ENCODE measurements at regions not wholly inside any gene's neighbourhood (a gene's known extent, or its start where the extent isn't known, plus 50 kb on each side); places are given as distances from the start of the nearest gene placed in this dataset.

DNA sequence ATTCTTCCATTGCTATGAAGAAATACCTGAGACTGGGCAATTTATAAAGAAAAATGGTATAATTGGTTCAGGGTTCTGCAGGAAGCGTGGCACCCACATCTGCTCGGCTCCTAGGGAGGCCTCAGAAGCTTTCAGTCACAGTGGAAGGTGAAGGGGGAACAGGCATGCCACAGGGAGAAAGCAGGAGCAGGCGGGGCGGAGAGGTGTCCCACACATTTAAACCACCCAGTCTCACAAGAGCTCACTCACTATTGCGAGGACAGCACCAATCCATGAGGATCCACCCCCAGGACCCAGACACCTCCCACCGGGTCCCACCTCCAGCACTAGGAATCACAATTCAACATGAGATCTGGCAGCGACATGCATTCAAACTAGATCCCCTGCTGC lies 56.0 kb upstream of the C14orf180 start:
- no peak overlapping the region for H2AFZ ChIP-seq (ENCODE audit: insufficient read depth, low read depth, low read length, poor library complexity, severe bottlenecking)
- Mint-ChIP-seq H3K27me3 (peaks cover 4% of the 10 kb centered on the region), H3K27ac (no peak overlapping the region), H3K9me3 (ENCODE audit: insufficient read depth) (peaks cover 20% of the 10 kb centered on the region), H3K4me3 (no peak overlapping the region), H3K4me1 (no peaks in the 10 kb centered on the region)
- H3K9ac ChIP-seq (ENCODE audit: low read length) = no peak overlapping the region
- TF ChIP-seq CTCF (IDR thresholded peaks at IDR 0.05) (no peak), EZH2 (IDR thresholded peaks at IDR 0.05; ENCODE audit: borderline replicate concordance, insufficient read depth, low read depth, low read length, poor library complexity, severe bottlenecking) (no peak)
- no peak overlapping the region for H3K4me2 ChIP-seq (replicated peaks; ENCODE audit: low read depth, low read length, poor library complexity, severe bottlenecking)
- H3K79me2 ChIP-seq (ENCODE audit: control insufficient read depth, insufficient read depth, low read length) = no peaks in the 10 kb centered on the region
- no peaks in the 10 kb centered on the region for H3K36me3 ChIP-seq (replicated peaks in 1 of 2; ENCODE audit: control extremely low read depth in 1 of 2, control insufficient read depth in 1 of 2, extremely low read depth in 1 of 2, insufficient read depth in 2 of 2, low read length in 1 of 2)
- H3K27ac ChIP-seq (ENCODE audit: low read length in 2 of 2) = no peak overlapping the region
- peaks cover 0 to 38% (median 7%) of the 10 kb centered on the region in 3 donors for H3K9me3 ChIP-seq (ENCODE audit: control extremely low read depth in 1 of 3, control insufficient read depth in 2 of 3, insufficient read depth in 1 of 3, low read length in 2 of 3)
- H3K4me1 ChIP-seq (ENCODE audit: control insufficient read depth in 2 of 2, insufficient read depth in 2 of 2, low read length in 2 of 2) = no peaks in the 10 kb centered on the region
- no peak for ATAC-seq (ENCODE audit: low read depth)
- no peaks in the 10 kb centered on the region for H3K27me3 ChIP-seq (replicated peaks in 1 of 4; ENCODE audit: control extremely low read depth in 1 of 4, control insufficient read depth in 3 of 4, insufficient read depth in 4 of 4, low read length in 3 of 4)
- ChIA-PET CTCF (no interaction called here), POLR2A (no interaction called here)
- H3K4me3 ChIP-seq (ENCODE audit: control extremely low read depth in 1 of 5, extremely low read depth in 1 of 5, insufficient read depth in 1 of 5, low read depth in 2 of 5, low read length in 4 of 5) = no peak overlapping the region
- H4K20me1 ChIP-seq (ENCODE audit: control insufficient read depth, insufficient read depth, low read length, poor library complexity, severe bottlenecking) = no peaks in the 10 kb centered on the region
- intact Hi-C loops (cut with micrococcal nuclease) = no loop called here
- no peak for DNase-seq
- WGBS (ENCODE audit: insufficient coverage) = 94% methylated on average over 5 of the region's 7 CpGs

GRCh38 chr14:104524726-104525125 lies 54.8 kb upstream of the C14orf180 start:
- DNase-seq (no peak), ATAC-seq (ENCODE audit: low read depth) (no peak)
- Mint-ChIP-seq H3K27me3 (no peaks in the 10 kb centered on the region), H3K4me3 (no peak overlapping the region), H3K4me1 (no peaks in the 10 kb centered on the region), H3K27ac (no peak overlapping the region), H3K9me3 (ENCODE audit: insufficient read depth) (peaks cover 20% of the 10 kb centered on the region)
- CTCF ChIA-PET = no interaction called here
- Histone ChIP-seq H4K20me1 (ENCODE audit: control insufficient read depth, insufficient read depth, low read length, poor library complexity, severe bottlenecking) (no peaks in the 10 kb centered on the region), H2AFZ (ENCODE audit: insufficient read depth, low read depth, low read length, poor library complexity, severe bottlenecking) (no peak overlapping the region), H3K79me2 (ENCODE audit: control insufficient read depth, insufficient read depth, low read length) (no peaks in the 10 kb centered on the region), H3K4me2 (replicated peaks; ENCODE audit: low read depth, low read length, poor library complexity, severe bottlenecking) (no peak overlapping the region), H3K36me3 (replicated peaks in 1 of 2; ENCODE audit: control extremely low read depth in 1 of 2, control insufficient read depth in 1 of 2, extremely low read depth in 1 of 2, insufficient read depth in 2 of 2, low read length in 1 of 2) (no peaks in the 10 kb centered on the region), H3K9me3 (ENCODE audit: control extremely low read depth in 1 of 3, control insufficient read depth in 2 of 3, insufficient read depth in 1 of 3, low read length in 2 of 3) (peaks cover 0 to 41% (median 7%) of the 10 kb centered on the region in 3 donors), H3K4me1 (ENCODE audit: control insufficient read depth in 2 of 2, insufficient read depth in 2 of 2, low read length in 2 of 2) (no peaks in the 10 kb centered on the region), H3K27ac (ENCODE audit: low read length in 2 of 2) (no peak overlapping the region), H3K9ac (ENCODE audit: low read length) (no peak overlapping the region), H3K27me3 (replicated peaks in 1 of 4; ENCODE audit: control extremely low read depth in 1 of 4, control insufficient read depth in 3 of 4, insufficient read depth in 4 of 4, low read length in 3 of 4) (no peaks in the 10 kb centered on the region), H3K4me3 (ENCODE audit: control extremely low read depth in 1 of 5, extremely low read depth in 1 of 5, insufficient read depth in 1 of 5, low read depth in 2 of 5, low read length in 4 of 5) (no peak overlapping the region)
- 80% methylated on average over 7 of the region's 9 CpGs for WGBS (ENCODE audit: insufficient coverage)
- POLR2A ChIA-PET = no interaction called here
- TF ChIP-seq EZH2 (IDR thresholded peaks at IDR 0.05; ENCODE audit: borderline replicate concordance, insufficient read depth, low read depth, low read length, poor library complexity, severe bottlenecking) (no peak), CTCF (IDR thresholded peaks at IDR 0.05) (no peak)
- intact Hi-C loops (cut with micrococcal nuclease) = no loop called here
